ENCODE measurements at regions not wholly inside any gene's neighbourhood (a gene's known extent, or its start where the extent isn't known, plus 50 kb on each side); places are given as distances from the start of the nearest gene placed in this dataset.
"Not testable (repeated sequence)": the region's sequence is repeated elsewhere in the genome, so short reads cannot be mapped to it uniquely, and the experiment has no call there.

DNA sequence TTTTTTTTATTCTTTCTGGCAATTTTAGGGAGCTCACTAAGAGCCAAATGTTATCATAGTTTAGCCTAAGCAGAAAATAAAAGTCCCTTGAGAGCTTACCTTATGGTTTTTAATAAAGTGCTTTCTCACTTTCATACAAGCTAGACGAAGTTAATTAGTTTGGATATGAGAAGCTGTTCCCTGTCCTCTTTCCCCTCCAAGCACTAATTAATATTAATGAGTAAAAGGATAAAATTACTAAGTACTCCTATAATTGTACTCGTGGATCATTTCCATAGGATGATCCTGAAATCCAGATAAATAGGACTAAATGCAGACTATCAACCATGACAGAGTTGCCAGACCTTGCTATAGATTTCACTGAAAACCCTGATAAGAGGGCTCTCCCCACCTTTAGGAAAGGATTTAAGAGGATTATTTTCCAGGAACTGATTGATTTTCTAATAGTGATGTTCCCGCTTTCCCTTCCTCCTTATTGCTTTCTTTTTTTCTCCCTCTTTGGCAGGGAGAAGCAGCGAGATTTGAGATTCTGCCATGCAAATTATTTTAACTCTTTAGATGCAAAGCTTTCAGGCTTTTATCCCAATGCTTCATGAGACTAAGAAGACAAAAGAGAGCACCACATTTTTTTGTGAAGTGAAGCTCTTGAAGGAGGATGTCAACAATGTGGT, 58.3 kb upstream of the HECW1 start:
- TF ChIP-seq, protein P1, sequence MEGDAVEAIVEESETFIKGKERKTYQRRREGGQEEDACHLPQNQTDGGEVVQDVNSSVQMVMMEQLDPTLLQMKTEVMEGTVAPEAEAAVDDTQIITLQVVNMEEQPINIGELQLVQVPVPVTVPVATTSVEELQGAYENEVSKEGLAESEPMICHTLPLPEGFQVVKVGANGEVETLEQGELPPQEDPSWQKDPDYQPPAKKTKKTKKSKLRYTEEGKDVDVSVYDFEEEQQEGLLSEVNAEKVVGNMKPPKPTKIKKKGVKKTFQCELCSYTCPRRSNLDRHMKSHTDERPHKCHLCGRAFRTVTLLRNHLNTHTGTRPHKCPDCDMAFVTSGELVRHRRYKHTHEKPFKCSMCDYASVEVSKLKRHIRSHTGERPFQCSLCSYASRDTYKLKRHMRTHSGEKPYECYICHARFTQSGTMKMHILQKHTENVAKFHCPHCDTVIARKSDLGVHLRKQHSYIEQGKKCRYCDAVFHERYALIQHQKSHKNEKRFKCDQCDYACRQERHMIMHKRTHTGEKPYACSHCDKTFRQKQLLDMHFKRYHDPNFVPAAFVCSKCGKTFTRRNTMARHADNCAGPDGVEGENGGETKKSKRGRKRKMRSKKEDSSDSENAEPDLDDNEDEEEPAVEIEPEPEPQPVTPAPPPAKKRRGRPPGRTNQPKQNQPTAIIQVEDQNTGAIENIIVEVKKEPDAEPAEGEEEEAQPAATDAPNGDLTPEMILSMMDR (IDR thresholded peaks at IDR 0.05; ENCODE audit: poor library complexity, severe bottlenecking): no peak
- DNase-seq (ENCODE audit: low spot score): no peak
- no peak overlapping the region for H3K27ac ChIP-seq (ENCODE audit: poor library complexity, severe bottlenecking)

GRCh38 chr7:43057141-43057540, 55.3 kb upstream of the HECW1 start:
- ATAC-seq (ENCODE audit: low read depth): no peak

More for the DNA sequence above, 58.3 kb upstream of the HECW1 start:
- Histone ChIP-seq H3K9me3 (ENCODE audit: severe bottlenecking) (no peaks in the 10 kb centered on the region), H3K4me3 (ENCODE audit: severe bottlenecking) (no peak overlapping the region), H3K4me1 (ENCODE audit: insufficient read depth, poor library complexity, severe bottlenecking) (no peaks in the 10 kb centered on the region), H3K27me3 (ENCODE audit: insufficient read depth, poor library complexity, severe bottlenecking) (no peaks in the 10 kb centered on the region), H3K36me3 (ENCODE audit: low read depth) (no peaks in the 10 kb centered on the region)
- no peak for ATAC-seq (ENCODE audit: low read depth)

GRCh38 chr7:43058271-43059066, 54.0 kb upstream of the HECW1 start:
- Histone ChIP-seq H3K4me1 (ENCODE audit: insufficient read depth, poor library complexity, severe bottlenecking) (no peaks in the 10 kb centered on the region), H3K9me3 (ENCODE audit: severe bottlenecking) (no peaks in the 10 kb centered on the region), H3K27me3 (ENCODE audit: insufficient read depth, poor library complexity, severe bottlenecking) (no peaks in the 10 kb centered on the region), H3K27ac (ENCODE audit: poor library complexity, severe bottlenecking) (no peak overlapping the region), H3K36me3 (ENCODE audit: low read depth) (no peaks in the 10 kb centered on the region), H3K4me3 (ENCODE audit: severe bottlenecking) (no peak overlapping the region)
- TF ChIP-seq, protein P1 (IDR thresholded peaks at IDR 0.05; ENCODE audit: poor library complexity, severe bottlenecking): no peak
- DNase-seq (ENCODE audit: low spot score): no peak
- ATAC-seq (ENCODE audit: low read depth): no peak

More at GRCh38 chr7:43057141-43057540, 55.3 kb upstream of the HECW1 start:
- H3K4me3 ChIP-seq (ENCODE audit: severe bottlenecking): no peak overlapping the region
- H3K9me3 ChIP-seq (ENCODE audit: severe bottlenecking): no peaks in the 10 kb centered on the region
- DNase-seq (ENCODE audit: low spot score): no peak
- H3K27ac ChIP-seq (ENCODE audit: poor library complexity, severe bottlenecking): no peak overlapping the region
- no peaks in the 10 kb centered on the region for H3K27me3 ChIP-seq (ENCODE audit: insufficient read depth, poor library complexity, severe bottlenecking)
- no peaks in the 10 kb centered on the region for H3K4me1 ChIP-seq (ENCODE audit: insufficient read depth, poor library complexity, severe bottlenecking)
- no peaks in the 10 kb centered on the region for H3K36me3 ChIP-seq (ENCODE audit: low read depth)
- TF ChIP-seq, protein P1 (IDR thresholded peaks at IDR 0.05; ENCODE audit: poor library complexity, severe bottlenecking): no peak

DNA sequence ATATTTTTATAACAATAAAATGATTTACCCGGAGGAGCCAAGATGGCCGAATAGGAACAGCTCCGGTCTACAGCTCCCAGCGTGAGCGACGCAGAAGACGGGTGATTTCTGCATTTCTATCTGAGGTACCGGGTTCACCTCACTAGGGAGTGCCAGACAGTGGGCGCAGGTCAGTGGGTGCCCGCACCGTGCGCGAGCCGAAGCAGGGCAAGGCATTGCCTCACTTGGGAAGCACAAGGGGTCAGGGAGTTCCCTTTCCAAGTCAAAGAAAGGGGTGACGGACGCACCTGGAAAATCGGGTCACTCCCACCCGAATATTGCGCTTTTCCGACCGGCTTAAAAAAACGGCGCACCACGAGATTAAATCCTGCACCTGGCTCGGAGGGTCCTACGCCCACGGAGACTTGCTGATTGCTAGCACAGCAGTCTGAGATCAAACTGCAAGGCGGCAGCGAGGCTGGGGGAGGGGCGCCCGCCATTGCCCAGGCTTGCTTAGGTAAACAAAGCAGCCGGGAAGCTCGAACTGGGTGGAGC, 53.3 kb upstream of the HECW1 start:
- not testable (repeated sequence) for H3K4me1 ChIP-seq (ENCODE audit: insufficient read depth, poor library complexity, severe bottlenecking); H3K27ac ChIP-seq (ENCODE audit: poor library complexity, severe bottlenecking); ATAC-seq (ENCODE audit: low read depth); H3K36me3 ChIP-seq (ENCODE audit: low read depth); H3K9me3 ChIP-seq (ENCODE audit: severe bottlenecking); DNase-seq (ENCODE audit: low spot score); H3K27me3 ChIP-seq (ENCODE audit: insufficient read depth, poor library complexity, severe bottlenecking); H3K4me3 ChIP-seq (ENCODE audit: severe bottlenecking)
